Ishikawa (cell line): ENCODE measurements at regions not wholly inside any gene's neighbourhood (a gene's known extent, or its start where the extent isn't known, plus 50 kb on each side); places are given as distances from the start of the nearest gene placed in this dataset.

Source experiments
- CEBPB ChIP-seq: IDR thresholded peaks from 2 replicates; pipeline ENCODE4 v1.6.1; 2012
- CREB1 ChIP-seq: IDR thresholded peaks from 2 replicates; pipeline ENCODE4 v1.6.1; 2012; ENCODE audit warnings: low read depth
- EGR1 ChIP-seq: IDR thresholded peaks from 2 replicates; pipeline ENCODE4 v1.6.1; 2012
- EP300 ChIP-seq: IDR thresholded peaks from 2 replicates; pipeline ENCODE4 v1.6.1; 2012; ENCODE audit warnings: borderline replicate concordance
- FOXM1 ChIP-seq: IDR thresholded peaks from 2 replicates; pipeline ENCODE4 v1.6.1; 2012; ENCODE audit warnings: low read depth, borderline replicate concordance
- NFIC ChIP-seq: IDR thresholded peaks from 2 replicates; pipeline ENCODE4 v1.6.1; 2012
- RAD21 ChIP-seq: IDR thresholded peaks from 2 replicates; pipeline ENCODE4 v1.6.1; 2012; ENCODE audit warnings: low read depth
- TAF1 ChIP-seq: IDR thresholded peaks from 2 replicates; pipeline ENCODE4 v1.6.1; 2012; ENCODE audit warnings: low read depth, mild to moderate bottlenecking
- TCF12 ChIP-seq: IDR thresholded peaks from 2 replicates; pipeline ENCODE4 v1.6.1; 2012; ENCODE audit warnings: low read depth
- TEAD4 ChIP-seq: IDR thresholded peaks from 2 replicates; pipeline ENCODE4 v1.6.1; 2012
- YY1 ChIP-seq: IDR thresholded peaks from 2 replicates; pipeline ENCODE4 v1.6.1; 2012; ENCODE audit warnings: low read depth
- ZBTB7A ChIP-seq: IDR thresholded peaks from 2 replicates; pipeline ENCODE4 v1.6.1; 2012; ENCODE audit warnings: low read depth
- TF ChIP-seq, protein P1 (sequence below): IDR thresholded peaks from 2 replicates; pipeline ENCODE4 v1.6.1; 2012
- TF ChIP-seq, protein P2 (sequence below): IDR thresholded peaks from 2 replicates; pipeline ENCODE4 v1.6.1; 2012
- TF ChIP-seq, protein P3 (sequence below): IDR thresholded peaks from 2 replicates; pipeline ENCODE4 v1.6.1; 2012; ENCODE audit warnings: low read depth, mild to moderate bottlenecking

DNA sequence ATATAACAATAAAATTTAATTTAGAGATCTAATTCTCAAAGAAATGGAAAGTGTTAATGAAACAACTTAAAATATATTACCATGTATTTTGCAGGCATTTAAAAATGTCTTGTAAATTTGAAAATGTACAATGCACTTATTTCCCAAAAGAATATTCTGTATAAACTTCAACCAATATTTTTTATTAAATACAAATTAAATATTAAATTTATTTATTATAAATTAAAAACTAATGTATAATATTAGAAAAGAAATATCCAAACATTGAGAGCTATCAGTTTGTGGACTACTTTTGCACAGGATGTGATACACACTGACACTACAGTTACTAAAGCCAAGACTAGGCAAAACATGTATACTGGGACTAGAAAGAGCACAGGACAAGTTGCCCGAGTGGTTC is 707.0 kb upstream of the NRSN1 start:
- TF ChIP-seq NFIC (no peak), TCF12 (no peak)

DNA sequence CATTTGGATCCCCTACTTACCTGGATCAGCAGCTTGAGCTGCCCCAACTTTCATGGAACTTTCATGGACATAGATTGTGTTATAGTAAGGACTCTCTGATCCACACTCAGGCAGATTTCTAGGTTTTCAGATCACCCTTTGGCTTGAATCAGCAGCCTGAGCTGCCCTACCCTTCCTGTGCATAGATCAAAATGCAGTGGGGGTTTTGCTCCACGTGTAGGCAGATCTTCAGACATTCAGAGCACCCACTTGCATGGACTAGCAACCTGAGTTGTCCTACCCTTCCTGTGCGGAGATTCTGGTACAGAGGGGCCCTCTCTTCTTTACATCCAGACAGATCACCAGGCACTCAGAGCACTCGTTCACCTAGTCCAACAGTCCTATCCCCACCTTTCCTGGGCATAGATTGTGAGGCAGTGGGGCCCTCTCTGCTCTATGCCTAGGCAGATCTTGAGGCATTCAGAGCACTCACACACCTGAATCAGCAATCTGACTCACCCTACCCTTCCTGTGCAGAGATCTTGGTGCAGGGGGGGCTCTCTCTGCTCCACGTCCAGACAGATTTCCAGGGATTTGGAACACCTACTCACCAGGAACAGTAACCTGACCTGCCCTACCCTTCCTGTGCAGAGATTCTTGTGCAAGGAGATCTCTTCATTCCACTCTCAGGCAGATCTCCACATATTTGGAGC is 705.2 kb upstream of the NRSN1 start:
- TF ChIP-seq TCF12 (no peak), YY1 (no peak), TAF1 (no peak), CEBPB (no peak), TEAD4 (no peak), ZBTB7A (no peak), EGR1 (no peak), RAD21 (no peak), NFIC (no peak), FOXM1 (no peak), EP300 (no peak), CREB1 (no peak)
- TF ChIP-seq, protein P1, sequence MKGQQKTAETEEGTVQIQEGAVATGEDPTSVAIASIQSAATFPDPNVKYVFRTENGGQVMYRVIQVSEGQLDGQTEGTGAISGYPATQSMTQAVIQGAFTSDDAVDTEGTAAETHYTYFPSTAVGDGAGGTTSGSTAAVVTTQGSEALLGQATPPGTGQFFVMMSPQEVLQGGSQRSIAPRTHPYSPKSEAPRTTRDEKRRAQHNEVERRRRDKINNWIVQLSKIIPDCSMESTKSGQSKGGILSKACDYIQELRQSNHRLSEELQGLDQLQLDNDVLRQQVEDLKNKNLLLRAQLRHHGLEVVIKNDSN, result no peak
- TF ChIP-seq, protein P2, sequence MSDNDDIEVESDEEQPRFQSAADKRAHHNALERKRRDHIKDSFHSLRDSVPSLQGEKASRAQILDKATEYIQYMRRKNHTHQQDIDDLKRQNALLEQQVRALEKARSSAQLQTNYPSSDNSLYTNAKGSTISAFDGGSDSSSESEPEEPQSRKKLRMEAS, result no peak
- TF ChIP-seq, protein P3, sequence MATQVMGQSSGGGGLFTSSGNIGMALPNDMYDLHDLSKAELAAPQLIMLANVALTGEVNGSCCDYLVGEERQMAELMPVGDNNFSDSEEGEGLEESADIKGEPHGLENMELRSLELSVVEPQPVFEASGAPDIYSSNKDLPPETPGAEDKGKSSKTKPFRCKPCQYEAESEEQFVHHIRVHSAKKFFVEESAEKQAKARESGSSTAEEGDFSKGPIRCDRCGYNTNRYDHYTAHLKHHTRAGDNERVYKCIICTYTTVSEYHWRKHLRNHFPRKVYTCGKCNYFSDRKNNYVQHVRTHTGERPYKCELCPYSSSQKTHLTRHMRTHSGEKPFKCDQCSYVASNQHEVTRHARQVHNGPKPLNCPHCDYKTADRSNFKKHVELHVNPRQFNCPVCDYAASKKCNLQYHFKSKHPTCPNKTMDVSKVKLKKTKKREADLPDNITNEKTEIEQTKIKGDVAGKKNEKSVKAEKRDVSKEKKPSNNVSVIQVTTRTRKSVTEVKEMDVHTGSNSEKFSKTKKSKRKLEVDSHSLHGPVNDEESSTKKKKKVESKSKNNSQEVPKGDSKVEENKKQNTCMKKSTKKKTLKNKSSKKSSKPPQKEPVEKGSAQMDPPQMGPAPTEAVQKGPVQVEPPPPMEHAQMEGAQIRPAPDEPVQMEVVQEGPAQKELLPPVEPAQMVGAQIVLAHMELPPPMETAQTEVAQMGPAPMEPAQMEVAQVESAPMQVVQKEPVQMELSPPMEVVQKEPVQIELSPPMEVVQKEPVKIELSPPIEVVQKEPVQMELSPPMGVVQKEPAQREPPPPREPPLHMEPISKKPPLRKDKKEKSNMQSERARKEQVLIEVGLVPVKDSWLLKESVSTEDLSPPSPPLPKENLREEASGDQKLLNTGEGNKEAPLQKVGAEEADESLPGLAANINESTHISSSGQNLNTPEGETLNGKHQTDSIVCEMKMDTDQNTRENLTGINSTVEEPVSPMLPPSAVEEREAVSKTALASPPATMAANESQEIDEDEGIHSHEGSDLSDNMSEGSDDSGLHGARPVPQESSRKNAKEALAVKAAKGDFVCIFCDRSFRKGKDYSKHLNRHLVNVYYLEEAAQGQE, result no peak

DNA sequence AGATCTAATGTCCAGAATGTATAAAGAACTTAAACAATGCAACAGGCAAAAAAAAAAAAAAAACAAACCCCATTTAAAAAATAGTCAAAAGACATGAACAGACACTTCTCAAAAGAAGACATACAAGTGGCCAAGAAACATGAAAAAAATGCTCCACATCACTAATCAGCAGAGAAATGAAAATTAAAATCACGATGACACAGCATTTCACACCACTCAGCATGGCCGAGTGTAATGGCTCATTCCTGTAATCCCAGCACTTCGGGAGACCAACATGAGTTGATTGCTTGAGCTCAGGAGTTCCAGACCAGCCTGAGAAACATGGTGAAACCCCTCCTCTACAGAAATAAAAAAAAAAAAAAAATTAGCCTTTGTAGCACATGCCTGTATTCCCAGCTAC is 701.4 kb upstream of the NRSN1 start:
- TF ChIP-seq, protein P3, result no peak
- TF ChIP-seq TCF12, result no peak
- TF ChIP-seq, protein P1, result no peak
- TF ChIP-seq EP300, result no peak
- no peak for TF ChIP-seq TEAD4
- TF ChIP-seq ZBTB7A, result no peak
- TF ChIP-seq CREB1, result no peak

DNA sequence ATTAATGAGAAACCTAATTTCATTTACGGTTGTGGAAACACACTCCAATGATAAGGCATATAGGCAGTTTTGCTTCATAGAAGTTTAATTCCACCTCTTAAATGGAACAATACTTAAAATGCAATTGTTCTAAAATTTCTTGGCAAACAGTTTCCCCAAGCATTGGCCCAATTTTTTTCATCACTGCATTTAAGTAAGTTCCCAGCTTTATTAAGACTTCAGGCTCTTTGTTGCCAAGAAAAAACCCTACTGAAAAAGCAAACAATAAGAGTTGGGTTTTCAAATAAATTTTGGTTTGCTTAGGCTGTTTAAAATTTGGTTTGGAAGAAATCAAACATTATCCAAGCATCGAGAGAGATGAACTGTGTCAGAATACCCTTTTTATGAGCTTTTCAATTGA is 690.9 kb upstream of the NRSN1 start:
- TF ChIP-seq NFIC (no peak), FOXM1 (no peak), ZBTB7A (no peak), YY1 (no peak)

DNA sequence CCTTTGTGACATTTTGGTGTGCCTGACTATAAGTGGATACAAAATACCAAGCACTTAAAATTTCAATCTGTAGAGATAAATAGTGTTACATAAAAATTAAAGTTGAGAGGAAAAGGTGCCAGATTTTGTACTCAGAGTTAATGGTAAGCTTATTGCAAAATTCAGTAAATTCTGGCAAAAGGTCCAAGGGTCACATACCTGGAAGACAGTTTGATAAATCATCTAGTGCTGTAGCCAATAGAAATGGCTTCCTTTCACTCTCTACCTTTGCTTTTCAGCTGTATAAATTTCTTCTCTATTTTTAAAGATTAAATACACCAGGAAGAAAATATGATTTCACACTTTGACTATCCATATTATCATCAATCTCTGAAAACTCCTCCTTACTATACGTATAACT is 690.2 kb upstream of the NRSN1 start:
- TF ChIP-seq, protein P2, result no peak
- no peak for TF ChIP-seq NFIC

DNA sequence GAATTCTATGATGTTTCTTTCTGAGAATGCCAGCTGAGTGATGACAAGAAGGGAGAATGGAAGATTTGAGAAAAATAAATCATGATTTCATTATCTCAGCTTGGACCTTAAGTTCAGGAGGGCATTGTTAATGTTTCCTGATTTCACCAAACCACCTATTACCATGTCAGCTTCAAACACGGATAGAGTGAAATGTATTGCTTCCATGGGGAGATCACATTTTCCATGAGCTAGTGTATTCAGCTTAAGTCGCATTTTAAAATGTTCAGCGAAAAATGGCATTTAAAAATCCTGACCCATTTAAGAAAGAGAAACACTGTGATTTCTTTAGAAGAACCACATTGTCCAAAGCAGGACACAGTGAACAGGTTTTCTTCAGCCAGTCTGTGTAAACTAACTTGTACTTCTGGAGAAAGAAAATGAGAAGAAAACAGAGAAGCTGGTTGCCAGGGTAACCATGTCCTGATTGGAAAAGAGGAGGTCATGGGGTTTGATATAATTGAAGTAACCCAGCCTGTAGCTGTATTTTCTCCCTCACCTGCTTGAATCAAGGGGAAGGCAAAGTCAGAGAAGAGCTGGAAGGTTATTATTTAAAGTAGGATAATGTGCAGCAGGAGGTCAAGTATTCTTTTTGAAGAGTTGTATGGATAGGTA is 684.1 kb upstream of the NRSN1 start:
- TF ChIP-seq CEBPB, result no peak
- TF ChIP-seq, protein P1, result no peak
- TF ChIP-seq, protein P3, result no peak
- TF ChIP-seq FOXM1, result no peak
- no peak for TF ChIP-seq TAF1
- no peak for TF ChIP-seq RAD21
- no peak for TF ChIP-seq TEAD4
- TF ChIP-seq NFIC, result no peak
- TF ChIP-seq TCF12, result no peak
- no peak for TF ChIP-seq YY1
- no peak for TF ChIP-seq EP300
- no peak for TF ChIP-seq CREB1
- TF ChIP-seq ZBTB7A, result no peak
- TF ChIP-seq EGR1, result no peak
- TF ChIP-seq, protein P2, result no peak
